PFSK-1 (cell line): ENCODE measurements at regions not wholly inside any gene's neighbourhood (a gene's known extent, or its start where the extent isn't known, plus 50 kb on each side); places are given as distances from the start of the nearest gene placed in this dataset.

Experiments
- POLR2AphosphoS5 ChIP-seq: IDR thresholded peaks from 2 replicates; pipeline ENCODE4 v1.6.1; 2012; ENCODE audit warnings: low read depth, mild to moderate bottlenecking, control low read depth, low read length, moderate library complexity
- TAF1 ChIP-seq: IDR thresholded peaks from 2 replicates; pipeline ENCODE4 v1.6.1; 2012; ENCODE audit warnings: low read length, control low read depth, borderline replicate concordance; ENCODE audit not compliant: insufficient read depth
- TF ChIP-seq, protein P1 (sequence below), 2 experiments: IDR thresholded peaks; 2 replicates each; pipeline versions ENCODE4 v1.6.1 to v1.8.0; 2011 to 2012; ENCODE audit warnings: low read depth in 2 of 2, low read length in 2 of 2, control low read depth in 1 of 2, inconsistent platforms in 1 of 2, mild to moderate bottlenecking in 1 of 2, moderate library complexity in 1 of 2; ENCODE audit not compliant: insufficient read depth in 1 of 2

DNA sequence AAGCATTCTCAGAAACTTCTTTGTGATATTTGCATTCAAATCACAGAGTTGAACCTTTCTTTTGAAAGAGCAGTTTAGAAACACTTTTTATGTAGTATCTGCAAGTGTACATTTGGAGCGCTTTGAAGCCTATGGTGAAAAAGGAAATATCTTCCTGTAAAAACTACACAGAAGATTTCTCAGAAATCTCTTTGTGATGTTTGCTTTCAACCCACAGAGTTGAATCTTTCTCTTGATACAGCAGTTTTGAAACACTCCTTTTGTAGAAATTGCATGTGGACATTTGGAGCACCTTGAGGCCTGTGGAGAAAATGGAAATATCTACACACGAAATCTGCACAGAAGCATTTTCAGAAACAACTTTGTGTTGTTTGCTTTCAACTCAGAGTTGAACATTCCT lies 612.3 kb upstream of the ZNF337 start:
- no peak for TF ChIP-seq TAF1
- TF ChIP-seq POLR2AphosphoS5: no peak
- TF ChIP-seq, protein P1, sequence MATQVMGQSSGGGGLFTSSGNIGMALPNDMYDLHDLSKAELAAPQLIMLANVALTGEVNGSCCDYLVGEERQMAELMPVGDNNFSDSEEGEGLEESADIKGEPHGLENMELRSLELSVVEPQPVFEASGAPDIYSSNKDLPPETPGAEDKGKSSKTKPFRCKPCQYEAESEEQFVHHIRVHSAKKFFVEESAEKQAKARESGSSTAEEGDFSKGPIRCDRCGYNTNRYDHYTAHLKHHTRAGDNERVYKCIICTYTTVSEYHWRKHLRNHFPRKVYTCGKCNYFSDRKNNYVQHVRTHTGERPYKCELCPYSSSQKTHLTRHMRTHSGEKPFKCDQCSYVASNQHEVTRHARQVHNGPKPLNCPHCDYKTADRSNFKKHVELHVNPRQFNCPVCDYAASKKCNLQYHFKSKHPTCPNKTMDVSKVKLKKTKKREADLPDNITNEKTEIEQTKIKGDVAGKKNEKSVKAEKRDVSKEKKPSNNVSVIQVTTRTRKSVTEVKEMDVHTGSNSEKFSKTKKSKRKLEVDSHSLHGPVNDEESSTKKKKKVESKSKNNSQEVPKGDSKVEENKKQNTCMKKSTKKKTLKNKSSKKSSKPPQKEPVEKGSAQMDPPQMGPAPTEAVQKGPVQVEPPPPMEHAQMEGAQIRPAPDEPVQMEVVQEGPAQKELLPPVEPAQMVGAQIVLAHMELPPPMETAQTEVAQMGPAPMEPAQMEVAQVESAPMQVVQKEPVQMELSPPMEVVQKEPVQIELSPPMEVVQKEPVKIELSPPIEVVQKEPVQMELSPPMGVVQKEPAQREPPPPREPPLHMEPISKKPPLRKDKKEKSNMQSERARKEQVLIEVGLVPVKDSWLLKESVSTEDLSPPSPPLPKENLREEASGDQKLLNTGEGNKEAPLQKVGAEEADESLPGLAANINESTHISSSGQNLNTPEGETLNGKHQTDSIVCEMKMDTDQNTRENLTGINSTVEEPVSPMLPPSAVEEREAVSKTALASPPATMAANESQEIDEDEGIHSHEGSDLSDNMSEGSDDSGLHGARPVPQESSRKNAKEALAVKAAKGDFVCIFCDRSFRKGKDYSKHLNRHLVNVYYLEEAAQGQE (IDR thresholded peaks at IDR 0.05; ENCODE audit: insufficient read depth in 1 of 2, low read depth in 2 of 2, low read length in 2 of 2): no peak
